GM20000 (cell line): ENCODE measurements at regions not wholly inside any gene's neighbourhood (a gene's known extent, or its start where the extent isn't known, plus 50 kb on each side); places are given as distances from the start of the nearest gene placed in this dataset.

ENCODE experiments used
- DNase-seq: peaks from one replicate; pipeline ENCODE4 v3.0.0; 2012; ENCODE audit warnings: low spot score
- TF ChIP-seq, protein P1 (sequence below): IDR thresholded peaks from 2 replicates; pipeline ENCODE4 v1.5.1; 2012; ENCODE audit warnings: mild to moderate bottlenecking, control low read depth; ENCODE audit errors: extremely low read depth, missing control alignments

- no peak for DNase-seq
- TF ChIP-seq, protein P1, sequence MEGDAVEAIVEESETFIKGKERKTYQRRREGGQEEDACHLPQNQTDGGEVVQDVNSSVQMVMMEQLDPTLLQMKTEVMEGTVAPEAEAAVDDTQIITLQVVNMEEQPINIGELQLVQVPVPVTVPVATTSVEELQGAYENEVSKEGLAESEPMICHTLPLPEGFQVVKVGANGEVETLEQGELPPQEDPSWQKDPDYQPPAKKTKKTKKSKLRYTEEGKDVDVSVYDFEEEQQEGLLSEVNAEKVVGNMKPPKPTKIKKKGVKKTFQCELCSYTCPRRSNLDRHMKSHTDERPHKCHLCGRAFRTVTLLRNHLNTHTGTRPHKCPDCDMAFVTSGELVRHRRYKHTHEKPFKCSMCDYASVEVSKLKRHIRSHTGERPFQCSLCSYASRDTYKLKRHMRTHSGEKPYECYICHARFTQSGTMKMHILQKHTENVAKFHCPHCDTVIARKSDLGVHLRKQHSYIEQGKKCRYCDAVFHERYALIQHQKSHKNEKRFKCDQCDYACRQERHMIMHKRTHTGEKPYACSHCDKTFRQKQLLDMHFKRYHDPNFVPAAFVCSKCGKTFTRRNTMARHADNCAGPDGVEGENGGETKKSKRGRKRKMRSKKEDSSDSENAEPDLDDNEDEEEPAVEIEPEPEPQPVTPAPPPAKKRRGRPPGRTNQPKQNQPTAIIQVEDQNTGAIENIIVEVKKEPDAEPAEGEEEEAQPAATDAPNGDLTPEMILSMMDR: no peak
These were observed 1005.7 kb upstream of the NCAM2 start for GRCh38 chr21:19992540-19992939.

DNA sequence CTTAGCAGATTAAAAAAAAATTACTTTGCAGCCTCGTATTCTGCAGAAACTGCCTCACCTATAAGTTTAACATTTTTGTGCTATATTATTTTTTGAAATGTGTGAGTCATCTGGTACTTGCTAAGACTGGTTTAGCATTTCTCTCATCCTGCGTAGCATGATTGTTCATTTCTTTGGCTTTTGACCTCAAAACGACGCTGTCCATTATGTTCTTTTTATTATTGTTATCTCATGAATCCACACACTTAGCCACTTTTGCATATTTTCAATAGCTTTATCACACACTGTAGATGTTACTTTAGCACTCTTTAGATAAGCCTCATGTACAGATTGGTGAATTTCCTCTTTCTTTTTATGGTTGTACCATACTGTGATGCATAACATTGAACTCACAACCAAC lies 1004.9 kb upstream of the NCAM2 start:
- TF ChIP-seq, protein P1: no peak
- no peak for DNase-seq

DNA sequence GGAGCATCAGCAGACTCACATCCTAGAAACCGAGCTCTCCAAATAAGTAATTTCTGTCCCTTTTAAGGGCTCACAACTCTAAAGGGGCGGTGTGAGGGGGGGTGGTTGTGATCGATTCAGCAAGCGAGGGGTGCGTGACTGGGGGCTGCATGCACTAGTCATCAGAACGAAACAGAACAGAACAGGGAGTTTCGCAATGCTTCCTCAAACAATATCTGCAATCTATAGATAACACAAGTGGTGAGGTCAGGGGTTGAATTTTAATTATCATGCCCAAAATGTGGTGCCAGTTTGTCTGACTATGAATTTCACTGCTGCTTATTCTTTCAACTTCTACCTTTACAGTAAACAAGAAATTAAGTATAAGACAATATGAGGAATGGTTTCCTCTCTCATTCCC lies 1003.0 kb upstream of the NCAM2 start:
- TF ChIP-seq, protein P1: no peak
- DNase-seq: no peak

DNA sequence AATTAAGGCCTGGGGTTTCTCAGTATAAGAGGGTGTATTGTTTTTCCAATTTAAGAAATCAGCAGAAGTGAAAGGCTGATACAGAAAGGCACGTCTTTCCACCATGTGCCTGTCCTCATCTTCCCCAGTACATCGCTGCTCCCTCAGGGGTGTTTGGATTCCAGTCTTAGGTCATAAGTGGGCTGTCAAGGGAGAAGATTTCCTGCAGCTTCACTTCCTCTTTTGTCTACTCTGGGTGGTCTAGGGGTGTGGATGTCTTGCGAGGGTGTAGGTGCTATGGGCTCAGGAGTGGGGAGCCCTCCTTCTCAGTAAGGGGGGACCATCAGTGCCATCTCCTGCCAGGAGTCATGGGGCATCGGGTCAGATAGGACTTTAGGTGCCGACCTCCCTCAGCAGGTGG lies 999.8 kb upstream of the NCAM2 start:
- TF ChIP-seq, protein P1: no peak
- no peak for DNase-seq

- TF ChIP-seq, protein P1: no peak
- DNase-seq: no peak
These were observed 998.6 kb upstream of the NCAM2 start for GRCh38 chr21:19999369-20000272.

DNA sequence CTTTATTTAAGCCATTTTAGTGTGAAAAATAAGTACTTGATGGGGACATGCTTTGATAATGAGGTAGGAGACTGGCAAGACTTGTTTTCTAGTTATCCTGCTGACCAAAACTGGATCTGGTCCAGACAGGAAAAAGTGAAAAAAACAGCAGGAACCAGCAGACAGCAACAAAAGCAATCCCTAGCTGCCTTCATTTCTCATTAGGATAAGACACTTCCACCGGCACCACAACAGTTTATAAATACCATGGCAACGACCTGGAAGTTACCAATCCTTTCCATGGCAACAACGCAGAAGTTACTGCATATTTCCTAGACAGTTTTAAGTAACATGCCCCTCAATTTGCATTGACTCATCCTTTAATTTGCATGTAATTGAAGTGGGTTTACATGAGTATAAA lies 993.8 kb upstream of the NCAM2 start:
- TF ChIP-seq, protein P1: no peak
- DNase-seq: no peak

DNA sequence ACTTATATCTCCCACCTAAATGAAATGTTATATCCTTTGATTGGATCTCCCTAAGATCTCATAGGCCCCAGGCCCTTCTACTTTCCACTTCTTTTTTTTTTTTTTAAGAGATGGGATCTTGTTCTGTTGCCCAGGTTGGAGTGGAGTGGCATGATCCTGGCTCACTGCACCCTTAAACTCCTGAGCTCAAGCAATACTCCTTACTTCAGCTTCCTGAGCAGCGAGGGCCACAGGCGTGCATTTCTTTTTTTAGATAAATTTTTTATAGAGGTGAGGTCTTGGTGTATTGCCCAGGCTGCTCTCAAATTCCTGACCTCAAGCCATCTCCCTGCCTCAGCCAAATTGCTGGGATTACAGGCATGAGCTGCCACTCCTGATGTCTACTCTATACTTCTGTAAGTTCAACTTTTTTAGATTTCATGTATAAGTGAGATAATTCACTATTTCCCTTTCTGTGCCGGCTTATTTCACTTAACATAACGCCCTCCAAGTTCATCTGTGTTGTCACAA lies 987.5 kb upstream of the NCAM2 start:
- TF ChIP-seq, protein P1: no peak
- DNase-seq: no peak
